Neural crest cell (in vitro differentiated cells): ENCODE measurements at regions not wholly inside any gene's neighbourhood (a gene's known extent, or its start where the extent isn't known, plus 50 kb on each side); places are given as distances from the start of the nearest gene placed in this dataset.

Experiments
- DNase-seq: peaks from one replicate; pipeline ENCODE4 v3.0.0; 2021; ENCODE audit warnings: low read depth, mixed read lengths, low spot score
- H3K27ac Mint-ChIP-seq: one replicate; pipeline ENCODE4 v1.8.0; 2021; ENCODE audit warnings: mild to moderate bottlenecking, mixed read lengths; ENCODE audit not compliant: unreplicated experiment
- H3K27me3 Mint-ChIP-seq: 2 replicates; pipeline ENCODE4 v1.8.0; 2021; ENCODE audit warnings: low read depth, mild to moderate bottlenecking, mixed read lengths
- H3K36me3 Mint-ChIP-seq: 2 replicates; pipeline ENCODE4 v1.8.0; 2021; ENCODE audit warnings: low read depth, mild to moderate bottlenecking, mixed read lengths
- H3K4me1 Mint-ChIP-seq: 2 replicates; pipeline ENCODE4 v1.8.0; 2021; ENCODE audit warnings: mixed read lengths
- H3K4me3 Mint-ChIP-seq: one replicate; pipeline ENCODE4 v1.8.0; 2021; ENCODE audit warnings: mild to moderate bottlenecking, mixed read lengths
- H3K9me3 Mint-ChIP-seq: 2 replicates; pipeline ENCODE4 v1.8.0; 2021; ENCODE audit warnings: mixed read lengths
- TF ChIP-seq, protein P1 (sequence below): fragments of 200-600 bp; sonication (generic); conservative IDR thresholded peaks from 2 replicates; pipeline ENCODE4 v1.5.0; 2021; ENCODE audit warnings: antibody characterized with exemption, mild to moderate bottlenecking

DNA sequence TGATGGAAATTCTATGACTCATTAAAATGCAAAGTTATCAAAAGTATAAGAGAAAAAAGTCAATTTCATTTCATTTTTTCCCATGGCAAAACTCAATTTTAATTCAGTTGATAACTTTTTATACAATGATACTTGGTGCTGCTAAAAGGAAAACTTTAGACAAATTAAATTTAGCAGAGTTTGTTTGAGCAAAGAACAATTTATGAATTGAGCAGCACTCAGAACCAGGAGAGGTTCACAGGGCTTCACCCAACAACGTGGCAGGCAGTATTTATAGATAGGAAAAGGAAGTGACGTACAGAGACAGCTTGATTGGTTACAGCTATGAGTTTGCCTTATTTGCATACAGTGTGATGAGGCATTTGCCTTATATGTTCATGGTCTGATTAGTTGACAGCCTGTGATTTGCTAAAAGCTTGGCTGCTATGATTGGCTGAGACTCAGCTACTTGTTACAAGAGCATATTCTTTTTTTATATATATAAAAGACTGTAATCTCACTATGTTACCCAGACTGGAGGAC is 157.2 kb upstream of the CELF2 start:
- H3K36me3 Mint-ChIP-seq, result peaks cover 2% of the 10 kb centered on the region
- no peak overlapping the region for H3K4me3 Mint-ChIP-seq
- peaks cover 4% of the 10 kb centered on the region for H3K9me3 Mint-ChIP-seq
- no peak overlapping the region for H3K27ac Mint-ChIP-seq
- no peak for DNase-seq
- H3K27me3 Mint-ChIP-seq, result no peaks in the 10 kb centered on the region
- TF ChIP-seq, protein P1, sequence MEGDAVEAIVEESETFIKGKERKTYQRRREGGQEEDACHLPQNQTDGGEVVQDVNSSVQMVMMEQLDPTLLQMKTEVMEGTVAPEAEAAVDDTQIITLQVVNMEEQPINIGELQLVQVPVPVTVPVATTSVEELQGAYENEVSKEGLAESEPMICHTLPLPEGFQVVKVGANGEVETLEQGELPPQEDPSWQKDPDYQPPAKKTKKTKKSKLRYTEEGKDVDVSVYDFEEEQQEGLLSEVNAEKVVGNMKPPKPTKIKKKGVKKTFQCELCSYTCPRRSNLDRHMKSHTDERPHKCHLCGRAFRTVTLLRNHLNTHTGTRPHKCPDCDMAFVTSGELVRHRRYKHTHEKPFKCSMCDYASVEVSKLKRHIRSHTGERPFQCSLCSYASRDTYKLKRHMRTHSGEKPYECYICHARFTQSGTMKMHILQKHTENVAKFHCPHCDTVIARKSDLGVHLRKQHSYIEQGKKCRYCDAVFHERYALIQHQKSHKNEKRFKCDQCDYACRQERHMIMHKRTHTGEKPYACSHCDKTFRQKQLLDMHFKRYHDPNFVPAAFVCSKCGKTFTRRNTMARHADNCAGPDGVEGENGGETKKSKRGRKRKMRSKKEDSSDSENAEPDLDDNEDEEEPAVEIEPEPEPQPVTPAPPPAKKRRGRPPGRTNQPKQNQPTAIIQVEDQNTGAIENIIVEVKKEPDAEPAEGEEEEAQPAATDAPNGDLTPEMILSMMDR, result no peak
- no peaks in the 10 kb centered on the region for H3K4me1 Mint-ChIP-seq

DNA sequence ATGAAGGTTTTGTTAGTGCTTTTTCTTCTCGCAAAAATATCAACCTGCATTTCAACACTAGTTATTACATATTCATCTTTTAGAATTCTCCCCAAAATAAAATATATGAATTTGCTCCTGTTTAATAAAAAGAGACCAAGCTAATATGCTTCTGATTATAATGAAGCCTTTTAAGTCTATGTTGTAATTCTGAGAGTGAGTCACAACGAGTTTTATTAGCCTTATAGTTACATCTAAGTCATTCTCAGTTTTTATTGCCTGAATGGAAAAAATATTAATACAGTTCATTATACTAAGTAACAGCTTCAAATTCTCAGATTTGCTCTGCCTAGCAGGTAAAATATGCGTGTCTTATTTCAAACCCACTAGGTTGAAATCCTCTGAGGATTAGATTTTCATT is 152.4 kb upstream of the CELF2 start:
- Mint-ChIP-seq H3K27ac (no peak overlapping the region), H3K4me1 (peaks cover 4% of the 10 kb centered on the region), H3K9me3 (peaks cover 7% of the 10 kb centered on the region), H3K4me3 (no peak overlapping the region), H3K36me3 (peaks cover 2% of the 10 kb centered on the region), H3K27me3 (no peaks in the 10 kb centered on the region)
- TF ChIP-seq, protein P1, result no peak
- DNase-seq, result no peak

DNA sequence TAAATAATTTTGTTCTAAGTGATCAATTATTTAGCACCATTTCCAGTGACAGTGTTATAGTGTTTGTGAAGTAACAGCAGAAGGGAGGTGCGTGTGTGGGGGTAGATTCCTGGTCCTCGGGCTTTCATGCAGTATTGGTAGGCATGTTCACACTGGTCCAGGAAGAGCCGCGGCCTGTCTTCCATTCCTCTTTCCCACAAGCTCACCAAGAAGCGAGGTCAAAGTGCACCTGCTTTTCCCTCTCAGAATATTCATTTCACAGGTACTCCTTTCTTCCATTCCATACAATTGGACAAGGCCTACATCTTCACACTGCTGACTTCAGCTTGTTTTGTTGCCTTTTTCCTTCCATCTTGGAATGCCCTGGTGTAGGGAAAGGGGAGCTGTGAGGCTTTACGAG is 151.8 kb upstream of the CELF2 start:
- H3K27ac Mint-ChIP-seq, result no peak overlapping the region
- H3K4me1 Mint-ChIP-seq, result peaks cover 10% of the 10 kb centered on the region
- peaks cover 2% of the 10 kb centered on the region for H3K36me3 Mint-ChIP-seq

DNA sequence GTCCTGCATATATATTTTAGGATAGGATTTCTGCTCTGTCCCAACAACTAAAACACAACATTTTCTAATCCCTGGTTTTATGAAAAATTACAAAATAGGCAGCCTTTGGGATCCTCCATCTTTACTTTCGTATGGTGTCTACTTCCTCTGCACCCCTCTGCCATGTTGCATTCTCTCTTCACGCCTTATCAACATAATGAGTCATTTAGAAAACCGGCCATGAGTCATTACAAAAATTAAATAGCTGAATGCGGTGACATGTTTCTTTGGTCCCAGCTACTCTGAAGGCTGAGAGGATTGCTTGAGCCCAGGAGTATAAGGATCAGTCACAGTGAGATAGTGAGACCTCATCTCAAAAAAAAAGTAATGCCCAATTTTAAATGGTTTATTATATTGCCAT is 148.1 kb upstream of the CELF2 start:
- Mint-ChIP-seq H3K4me3 (no peak overlapping the region), H3K9me3 (peaks cover 3% of the 10 kb centered on the region), H3K27ac (no peak overlapping the region), H3K36me3 (no peaks in the 10 kb centered on the region), H3K4me1 (peaks cover 31% of the 10 kb centered on the region), H3K27me3 (no peaks in the 10 kb centered on the region)
- DNase-seq, result no peak
- TF ChIP-seq, protein P1, result no peak

More for the DNA sequence above, 151.8 kb upstream of the CELF2 start:
- TF ChIP-seq, protein P1, result no peak
- Mint-ChIP-seq H3K4me3 (no peak overlapping the region), H3K27me3 (no peaks in the 10 kb centered on the region), H3K9me3 (peaks cover 7% of the 10 kb centered on the region)
- no peak for DNase-seq

DNA sequence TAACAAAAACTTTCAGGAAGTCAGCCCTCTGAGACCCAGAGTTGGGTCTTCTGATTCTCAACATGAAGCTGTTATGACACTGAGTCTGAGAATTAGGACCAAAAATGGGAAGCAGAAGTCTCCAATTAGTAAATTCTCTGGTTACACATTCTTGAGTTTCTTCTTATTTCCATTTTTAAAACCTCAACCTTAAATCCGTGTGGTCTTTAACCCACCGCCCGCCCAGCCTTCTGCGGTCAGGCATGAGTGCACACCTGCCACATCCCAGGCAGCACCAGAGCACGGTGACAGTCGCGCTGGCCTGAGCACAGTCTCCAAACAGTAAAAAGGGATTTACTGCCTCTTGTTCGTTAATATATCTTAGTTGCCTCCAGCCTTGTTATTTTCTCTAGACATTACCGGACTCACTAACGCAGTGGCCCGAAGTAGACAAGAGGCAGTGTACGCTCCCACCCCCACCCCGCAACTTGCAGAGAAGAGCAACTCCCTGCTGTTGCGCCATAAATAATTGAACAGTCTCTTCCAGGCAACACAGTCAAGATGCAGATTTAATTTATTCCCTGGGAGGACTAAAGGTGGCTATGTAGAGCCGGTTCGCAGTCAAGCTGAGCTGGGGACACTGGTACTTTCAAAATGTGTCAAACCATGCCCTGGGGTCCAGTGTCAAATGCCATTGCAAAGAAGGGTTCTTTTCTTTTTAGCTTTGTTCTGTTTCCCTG is 147.0 kb upstream of the CELF2 start:
- Mint-ChIP-seq H3K9me3 (peaks cover 3% of the 10 kb centered on the region), H3K27me3 (no peaks in the 10 kb centered on the region), H3K4me1 (peaks cover 29% of the 10 kb centered on the region), H3K4me3 (peak overlapping the region; percentile 79), H3K27ac (no peak overlapping the region), H3K36me3 (no peaks in the 10 kb centered on the region)
- TF ChIP-seq, protein P1, result no peak
- peak; percentile 3 for DNase-seq
